SK-N-SH treated with all-trans-retinoic acid at 6 μM for 48 hours (cell line): ENCODE measurements at regions not wholly inside any gene's neighbourhood (a gene's known extent, or its start where the extent isn't known, plus 50 kb on each side); places are given as distances from the start of the nearest gene placed in this dataset.

Experiments
- ATAC-seq: fragments of 200-7000 bp; cut with Tn5 transposase; 3 replicates; pipeline ENCODE4 v1.9.1; 2020; ENCODE audit warnings: mild to moderate bottlenecking, moderate library complexity
- ARNTL ChIP-seq: fragments of 450-650 bp; formaldehyde crosslinking; IDR thresholded peaks from 2 replicates; pipeline ENCODE4 v1.5.0; 2020; ENCODE audit warnings: low read depth, mild to moderate bottlenecking, moderate library complexity, borderline replicate concordance
- BACH2 ChIP-seq: fragments of 250-450 bp; sonication (Bioruptor Pico); IDR thresholded peaks from 2 replicates; pipeline ENCODE4 v1.9.0; 2021; ENCODE audit warnings: mild to moderate bottlenecking, borderline replicate concordance
- CSDC2 ChIP-seq: fragments of 250-450 bp; sonication (Bioruptor Pico); IDR thresholded peaks from 2 replicates; pipeline ENCODE4 v1.5.0; 2020; ENCODE audit warnings: mild to moderate bottlenecking, moderate library complexity
- CSRNP3 ChIP-seq: fragments of 250-450 bp; sonication (Bioruptor Pico); IDR thresholded peaks from 2 replicates; pipeline ENCODE4 v1.5.1; 2021; ENCODE audit warnings: mild to moderate bottlenecking, moderate library complexity
- ESRRG ChIP-seq: fragments of 250-450 bp; sonication (Bioruptor Pico); IDR thresholded peaks from 2 replicates; pipeline ENCODE4 v1.6.1; 2021; ENCODE audit warnings: mild to moderate bottlenecking
- GLIS3 ChIP-seq: fragments of 250-450 bp; sonication (Bioruptor Pico); IDR thresholded peaks from 2 replicates; pipeline ENCODE4 v1.5.0; 2020; ENCODE audit warnings: mild to moderate bottlenecking, moderate library complexity
- ISL1 ChIP-seq: fragments of 250-450 bp; sonication (Bioruptor Pico); IDR thresholded peaks from 2 replicates; pipeline ENCODE4 v2.1.2; 2022; ENCODE audit warnings: mild to moderate bottlenecking, moderate library complexity
- OSR1 ChIP-seq: fragments of 250-450 bp; sonication (Bioruptor Pico); IDR thresholded peaks from 2 replicates; pipeline ENCODE4 v1.8.0; 2022; ENCODE audit warnings: moderate library complexity, mild to moderate bottlenecking, inconsistent platforms
- PATZ1 ChIP-seq: fragments of 250-450 bp; sonication (Bioruptor Pico); IDR thresholded peaks from 2 replicates; pipeline ENCODE4 v1.8.0; 2020; ENCODE audit warnings: mild to moderate bottlenecking, moderate library complexity, borderline replicate concordance
- POU6F1 ChIP-seq: fragments of 250-450 bp; sonication (Bioruptor Pico); IDR thresholded peaks from 2 replicates; pipeline ENCODE4 v1.8.0; 2021; ENCODE audit warnings: low read depth, mild to moderate bottlenecking, moderate library complexity, borderline replicate concordance
- PPARA ChIP-seq: fragments of 250-450 bp; sonication (Bioruptor Pico); IDR thresholded peaks from 2 replicates; pipeline ENCODE4 v1.5.0; 2020; ENCODE audit warnings: mild to moderate bottlenecking, borderline replicate concordance
- RARB ChIP-seq: fragments of 250-450 bp; sonication (Bioruptor Pico); IDR thresholded peaks from 2 replicates; pipeline ENCODE4 v1.8.0; 2021; ENCODE audit warnings: mild to moderate bottlenecking, moderate library complexity
- SNAI2 ChIP-seq: fragments of 250-450 bp; sonication (Bioruptor Pico); IDR thresholded peaks from 2 replicates; pipeline ENCODE4 v1.5.0; 2020; ENCODE audit warnings: mild to moderate bottlenecking, moderate library complexity
- TCF4 ChIP-seq: fragments of 250-450 bp; sonication (Bioruptor Pico); IDR thresholded peaks from 2 replicates; pipeline ENCODE4 v1.8.0; 2021; ENCODE audit warnings: mild to moderate bottlenecking, moderate library complexity, borderline replicate concordance
- TOX ChIP-seq: fragments of 250-450 bp; sonication (Bioruptor Pico); IDR thresholded peaks from 2 replicates; pipeline ENCODE4 v1.8.0; 2021; ENCODE audit warnings: mild to moderate bottlenecking, moderate library complexity, borderline replicate concordance
- ZC3H10 ChIP-seq: fragments of 250-450 bp; sonication (Bioruptor Pico); IDR thresholded peaks from 2 replicates; pipeline ENCODE4 v1.5.1; 2021; ENCODE audit warnings: mild to moderate bottlenecking, moderate library complexity
- ZFP3 ChIP-seq: fragments of 250-450 bp; sonication (Bioruptor Pico); IDR thresholded peaks from 2 replicates; pipeline ENCODE4 v1.5.0; 2020; ENCODE audit warnings: mild to moderate bottlenecking, moderate library complexity
- ZFP30 ChIP-seq: fragments of 450-650 bp; formaldehyde crosslinking; IDR thresholded peaks from 2 replicates; pipeline ENCODE4 v1.5.0; 2022; ENCODE audit warnings: mild to moderate bottlenecking, moderate library complexity
- ZNF565 ChIP-seq: fragments of 450-650 bp; formaldehyde crosslinking; conservative IDR thresholded peaks from 2 replicates; pipeline ENCODE4 v1.5.0; 2020; ENCODE audit warnings: low read depth, mild to moderate bottlenecking, moderate library complexity
- ZNF70 ChIP-seq: fragments of 450-650 bp; formaldehyde crosslinking; IDR thresholded peaks from 2 replicates; pipeline ENCODE4 v1.5.0; 2020; ENCODE audit warnings: mild to moderate bottlenecking, moderate library complexity
- ZNF8 ChIP-seq: fragments of 450-650 bp; formaldehyde crosslinking; IDR thresholded peaks from 2 replicates; pipeline ENCODE4 v1.5.0; 2020; ENCODE audit warnings: mild to moderate bottlenecking, moderate library complexity
- TF ChIP-seq, protein P1 (sequence below): fragments of 250-450 bp; sonication (Bioruptor Pico); IDR thresholded peaks from 2 replicates; pipeline ENCODE4 v1.5.1; 2020; ENCODE audit warnings: low read depth, mild to moderate bottlenecking, moderate library complexity

DNA sequence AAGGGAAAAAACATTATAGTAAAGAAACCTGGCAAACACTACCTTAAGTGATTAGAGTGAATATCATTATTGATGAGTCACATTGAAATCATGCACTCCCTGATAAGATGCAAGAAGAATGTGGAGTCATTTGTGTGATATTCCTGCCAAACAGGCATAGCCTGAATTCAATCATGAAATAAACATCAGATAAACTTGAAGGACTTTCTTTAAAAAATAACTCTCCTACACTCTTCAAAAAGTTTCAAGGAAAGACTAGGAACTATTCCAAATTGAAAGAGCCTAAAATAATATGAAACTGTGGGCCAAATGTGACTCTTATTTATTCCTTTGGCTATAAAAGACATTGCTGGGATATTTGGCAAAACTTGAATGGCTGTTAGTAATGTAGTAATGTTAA, 625.7 kb upstream of the LMCD1 start (continued):
- TF ChIP-seq BACH2 (CRISPR knock-in tag) (no peak), PATZ1 (CRISPR knock-in tag) (no peak), POU6F1 (no peak; the same call in 1 of the 2 replicates), RARB (CRISPR knock-in tag) (no peak), ZNF70 (CRISPR knock-in tag) (no peak)
- TF ChIP-seq, all 23 proteins: peak for 9

GRCh38 chr3:7876741-7877297, 624.8 kb upstream of the LMCD1 start:
- ATAC-seq: no peak
- no peak for TF ChIP-seq CSDC2
- no peak for TF ChIP-seq PPARA (CRISPR knock-in tag)
- TF ChIP-seq, protein P1, sequence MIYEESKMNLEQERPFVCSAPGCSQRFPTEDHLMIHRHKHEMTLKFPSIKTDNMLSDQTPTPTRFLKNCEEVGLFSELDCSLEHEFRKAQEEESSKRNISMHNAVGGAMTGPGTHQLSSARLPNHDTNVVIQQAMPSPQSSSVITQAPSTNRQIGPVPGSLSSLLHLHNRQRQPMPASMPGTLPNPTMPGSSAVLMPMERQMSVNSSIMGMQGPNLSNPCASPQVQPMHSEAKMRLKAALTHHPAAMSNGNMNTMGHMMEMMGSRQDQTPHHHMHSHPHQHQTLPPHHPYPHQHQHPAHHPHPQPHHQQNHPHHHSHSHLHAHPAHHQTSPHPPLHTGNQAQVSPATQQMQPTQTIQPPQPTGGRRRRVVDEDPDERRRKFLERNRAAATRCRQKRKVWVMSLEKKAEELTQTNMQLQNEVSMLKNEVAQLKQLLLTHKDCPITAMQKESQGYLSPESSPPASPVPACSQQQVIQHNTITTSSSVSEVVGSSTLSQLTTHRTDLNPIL (CRISPR knock-in tag): no peak
- peak; percentile 66 for TF ChIP-seq ISL1 (CRISPR knock-in tag)
- no peak for TF ChIP-seq ZFP30 (CRISPR knock-in tag)
- TF ChIP-seq OSR1: no peak

DNA sequence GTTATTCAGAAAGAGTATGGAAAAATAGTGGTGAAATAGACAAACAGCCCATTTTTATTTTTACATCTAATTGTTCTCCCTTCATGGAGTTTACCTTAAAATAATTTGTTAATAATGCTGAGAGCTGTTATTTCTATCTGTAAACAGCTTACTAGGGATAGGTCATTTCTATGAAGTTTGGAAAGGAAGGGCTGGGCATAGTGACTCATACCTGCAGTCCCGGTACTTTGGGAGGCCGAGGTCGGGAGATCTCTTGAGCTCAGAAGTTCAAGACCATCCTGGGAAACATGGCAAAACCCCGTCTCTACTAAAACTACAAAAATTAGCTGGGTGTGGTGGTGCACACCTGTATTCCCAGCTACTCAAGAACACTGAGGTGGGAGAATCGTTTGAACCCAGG, 624.3 kb upstream of the LMCD1 start:
- TF ChIP-seq GLIS3 (CRISPR knock-in tag) (no peak), ZNF565 (CRISPR knock-in tag) (no peak), CSRNP3 (CRISPR knock-in tag) (no peak), ESRRG (no peak), RARB (CRISPR knock-in tag) (no peak), OSR1 (no peak), TCF4 (CRISPR knock-in tag) (no peak), SNAI2 (no peak), ZNF70 (CRISPR knock-in tag) (no peak), ISL1 (CRISPR knock-in tag) (no peak), PPARA (CRISPR knock-in tag) (no peak), ARNTL (CRISPR knock-in tag) (no peak), CSDC2 (no peak), TOX (CRISPR knock-in tag) (no peak), BACH2 (CRISPR knock-in tag) (no peak), ZFP30 (CRISPR knock-in tag) (no peak), ZC3H10 (no peak), ZFP3 (CRISPR knock-in tag) (no peak), ZNF8 (no peak)
- TF ChIP-seq, protein P1 (CRISPR knock-in tag): no peak
- no peak for ATAC-seq

DNA sequence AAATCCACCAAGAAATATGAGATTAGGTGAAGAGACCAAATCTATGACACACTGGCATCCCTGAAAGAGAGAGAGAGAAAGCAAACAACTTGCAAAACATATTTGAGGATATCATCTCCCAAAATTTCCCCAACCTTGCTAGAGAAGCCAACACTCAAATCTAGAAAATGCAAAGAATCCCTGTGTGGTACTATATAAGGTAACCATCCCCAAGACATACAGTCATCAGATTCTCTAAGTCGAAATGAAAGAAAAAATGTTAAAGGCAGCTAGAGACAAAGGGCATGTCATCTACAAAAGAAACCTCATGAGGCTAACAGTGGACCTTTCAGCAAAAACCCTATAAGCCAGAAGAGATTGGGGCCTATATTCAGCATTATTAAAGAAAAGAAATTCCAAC, 622.1 kb upstream of the LMCD1 start:
- ATAC-seq: no peak
- TF ChIP-seq POU6F1: no peak
- no peak for TF ChIP-seq ESRRG
- no peak for TF ChIP-seq TCF4 (CRISPR knock-in tag)
- TF ChIP-seq ZFP30 (CRISPR knock-in tag): no peak
- TF ChIP-seq ZNF8: no peak
- no peak for TF ChIP-seq ZNF565 (CRISPR knock-in tag)
- no peak for TF ChIP-seq CSDC2
- no peak for TF ChIP-seq PPARA (CRISPR knock-in tag)
- TF ChIP-seq OSR1: no peak
- TF ChIP-seq PATZ1 (CRISPR knock-in tag): no peak
- no peak for TF ChIP-seq BACH2 (CRISPR knock-in tag)
- no peak for TF ChIP-seq SNAI2
